Cardiac fibroblast (primary cell): ENCODE measurements at regions not wholly inside any gene's neighbourhood (a gene's known extent, or its start where the extent isn't known, plus 50 kb on each side); places are given as distances from the start of the nearest gene placed in this dataset.

Source experiments
- DNase-seq, 2 donors: peaks; one replicate each; pipeline versions ENCODE4 v3.0.0 to v3.0.0-alpha.2; 2010; ENCODE audit warnings: low read depth in 2 of 2
- H3K4me3 ChIP-seq, 2 donors: replicated peaks in 1 of 2; 1 replicate in 1 of 2; 2 replicates in 1 of 2; pipeline ENCODE4 v1.5.1; 2011; ENCODE audit warnings: low read depth in 2 of 2, low read length in 2 of 2, mild to moderate bottlenecking in 2 of 2, moderate library complexity in 1 of 2
- TF ChIP-seq, protein P1 (sequence below): IDR thresholded peaks from one replicate; pipeline ENCODE4 v1.5.1; 2011; ENCODE audit warnings: low read depth, mild to moderate bottlenecking, low read length, inconsistent platforms

DNA sequence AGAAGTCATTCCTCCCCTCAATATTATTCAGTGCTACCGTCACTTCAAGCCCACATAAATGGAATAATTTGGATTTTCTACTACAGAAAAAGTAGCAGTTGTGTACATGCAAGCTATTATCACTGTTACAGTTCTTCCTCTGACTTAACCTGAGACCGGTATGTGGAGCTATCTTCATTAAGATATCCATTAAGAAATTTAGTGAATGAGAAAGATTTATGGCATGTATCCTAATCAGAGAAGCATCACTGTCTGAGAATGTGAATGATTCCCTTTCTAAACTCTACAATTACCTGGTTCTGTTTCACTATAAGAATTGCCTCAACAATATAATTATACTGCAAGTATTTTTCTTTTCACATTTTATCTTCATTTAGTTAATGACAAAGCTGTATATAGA lies 278.7 kb downstream of the KLF5 start:
- DNase-seq = peak in 1 of 2 donors; percentile 17
- TF ChIP-seq, protein P1, sequence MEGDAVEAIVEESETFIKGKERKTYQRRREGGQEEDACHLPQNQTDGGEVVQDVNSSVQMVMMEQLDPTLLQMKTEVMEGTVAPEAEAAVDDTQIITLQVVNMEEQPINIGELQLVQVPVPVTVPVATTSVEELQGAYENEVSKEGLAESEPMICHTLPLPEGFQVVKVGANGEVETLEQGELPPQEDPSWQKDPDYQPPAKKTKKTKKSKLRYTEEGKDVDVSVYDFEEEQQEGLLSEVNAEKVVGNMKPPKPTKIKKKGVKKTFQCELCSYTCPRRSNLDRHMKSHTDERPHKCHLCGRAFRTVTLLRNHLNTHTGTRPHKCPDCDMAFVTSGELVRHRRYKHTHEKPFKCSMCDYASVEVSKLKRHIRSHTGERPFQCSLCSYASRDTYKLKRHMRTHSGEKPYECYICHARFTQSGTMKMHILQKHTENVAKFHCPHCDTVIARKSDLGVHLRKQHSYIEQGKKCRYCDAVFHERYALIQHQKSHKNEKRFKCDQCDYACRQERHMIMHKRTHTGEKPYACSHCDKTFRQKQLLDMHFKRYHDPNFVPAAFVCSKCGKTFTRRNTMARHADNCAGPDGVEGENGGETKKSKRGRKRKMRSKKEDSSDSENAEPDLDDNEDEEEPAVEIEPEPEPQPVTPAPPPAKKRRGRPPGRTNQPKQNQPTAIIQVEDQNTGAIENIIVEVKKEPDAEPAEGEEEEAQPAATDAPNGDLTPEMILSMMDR = no peak
- H3K4me3 ChIP-seq = no peak overlapping the region

DNA sequence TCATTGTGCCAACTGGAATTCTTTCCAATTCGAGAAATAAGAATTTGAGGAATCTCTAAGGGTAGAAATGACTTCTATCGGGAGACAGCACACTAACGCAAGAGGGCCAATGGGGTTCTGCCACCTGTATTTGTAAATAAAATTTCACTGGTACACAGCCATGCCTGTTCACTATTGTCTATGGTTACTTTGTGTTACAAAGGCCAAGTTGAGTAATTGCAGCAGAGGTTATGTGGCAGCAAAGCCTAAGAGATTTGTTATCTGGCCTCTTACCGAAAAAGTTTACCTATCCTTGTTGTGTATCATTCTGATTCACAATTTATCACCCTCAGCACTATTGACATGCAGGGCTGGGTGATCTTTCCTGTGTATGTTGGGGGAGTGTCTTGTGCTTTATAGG lies 278.0 kb downstream of the KLF5 start:
- DNase-seq = no peak
- TF ChIP-seq, protein P1 = no peak
- no peak overlapping the region for H3K4me3 ChIP-seq

DNA sequence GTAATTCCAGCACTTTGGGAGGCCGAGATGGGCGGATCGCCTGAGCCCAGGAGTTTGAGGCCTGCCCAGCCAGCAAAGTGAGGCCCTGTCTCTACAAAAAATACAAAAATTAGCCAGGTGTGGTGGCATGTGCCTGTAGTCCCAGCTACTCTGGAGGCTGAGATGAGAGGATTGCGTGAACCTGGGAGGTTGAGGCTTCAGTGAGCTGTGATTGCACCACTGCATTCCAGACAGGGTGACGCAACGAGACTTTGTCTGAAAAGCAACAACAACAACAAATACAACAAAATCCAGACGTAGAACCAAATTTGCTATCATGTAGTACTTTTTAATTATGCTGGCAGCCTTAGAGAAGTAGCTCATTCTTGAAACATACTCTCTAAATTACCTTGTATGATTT lies 277.1 kb downstream of the KLF5 start:
- H3K4me3 ChIP-seq = no peak overlapping the region
- DNase-seq = peak in 1 of 2 donors; percentile 32
- TF ChIP-seq, protein P1 = no peak

DNA sequence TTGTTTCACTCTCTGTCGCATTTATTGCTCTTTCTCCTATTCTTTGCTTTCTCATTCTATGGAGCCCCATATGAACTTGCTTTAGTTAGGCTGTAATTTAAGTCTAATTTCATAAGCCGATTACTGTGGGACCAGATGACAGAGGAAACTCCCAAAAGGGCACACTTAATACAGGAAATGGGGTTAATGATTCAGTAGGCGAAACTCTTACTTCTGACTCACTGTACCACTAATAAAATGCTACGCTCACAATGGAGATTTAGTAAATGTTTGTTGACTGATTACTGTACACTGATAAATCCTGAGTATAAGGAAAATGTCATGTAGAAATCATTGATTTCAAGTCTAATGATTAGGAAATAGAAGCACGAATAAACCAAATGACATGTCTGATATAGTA lies 276.4 kb downstream of the KLF5 start:
- no peak overlapping the region for H3K4me3 ChIP-seq
- TF ChIP-seq, protein P1 = no peak
- DNase-seq = peak; percentile 45 to 83

DNA sequence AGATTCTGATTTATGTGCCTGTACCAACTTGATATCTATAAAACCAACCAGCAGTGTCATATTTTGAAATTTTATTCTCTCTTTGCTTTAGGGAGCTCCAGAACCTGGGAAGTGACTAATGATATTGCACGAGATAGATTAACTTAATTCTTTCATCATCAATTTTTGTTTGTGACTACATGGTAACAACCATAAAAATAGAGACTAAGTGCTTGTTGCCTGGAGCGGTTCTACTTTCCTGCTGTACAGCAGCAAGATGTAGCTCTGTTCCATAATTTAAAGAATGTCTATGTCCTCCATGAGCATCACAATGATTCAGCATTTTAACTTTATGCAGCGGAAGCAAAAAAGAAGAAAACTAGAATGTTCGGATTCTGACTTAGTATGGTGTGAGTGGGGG lies 275.6 kb downstream of the KLF5 start:
- DNase-seq = peak; percentile 13 to 31
- no peak overlapping the region for H3K4me3 ChIP-seq
- TF ChIP-seq, protein P1 = no peak

DNA sequence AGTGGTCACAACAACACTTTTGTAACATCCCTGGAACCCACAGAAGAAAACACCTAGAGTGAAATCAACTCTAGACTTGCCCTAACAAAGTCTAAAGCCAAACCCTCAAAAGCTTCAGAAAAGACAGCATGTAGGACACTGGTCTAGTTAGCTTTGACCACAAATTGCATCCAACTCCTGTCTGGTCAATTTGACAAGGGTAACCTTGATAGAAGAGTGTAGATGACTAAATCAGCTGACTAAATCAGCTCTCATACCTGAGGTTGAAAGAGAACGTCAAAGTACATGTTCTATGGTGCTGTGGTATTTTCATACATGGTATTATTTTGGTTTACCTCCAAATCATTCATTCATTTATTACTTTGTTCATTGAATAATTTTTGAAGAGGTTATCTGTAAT lies 272.8 kb downstream of the KLF5 start:
- TF ChIP-seq, protein P1 = no peak
- no peak for DNase-seq
- no peak overlapping the region for H3K4me3 ChIP-seq

DNA sequence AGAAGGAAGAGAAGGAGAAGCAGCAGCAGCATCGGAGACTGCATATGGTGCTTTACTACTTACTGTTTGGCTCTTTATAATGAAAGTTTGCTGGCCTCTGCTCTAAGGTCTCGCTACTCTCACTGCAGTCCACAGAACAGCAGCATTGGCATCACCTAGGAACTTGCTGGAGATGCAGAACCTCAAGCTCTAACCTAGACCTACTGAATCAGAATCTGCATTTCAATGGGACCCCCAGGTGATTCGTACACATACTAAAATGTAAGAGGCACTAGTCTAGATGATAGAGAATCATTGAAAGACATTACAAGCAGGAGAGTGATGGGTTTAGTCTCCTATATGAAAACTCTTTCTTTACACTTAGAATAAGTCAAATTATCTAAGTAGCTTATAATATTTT lies 270.6 kb downstream of the KLF5 start:
- no peak for DNase-seq
- TF ChIP-seq, protein P1 = no peak
- H3K4me3 ChIP-seq = no peak overlapping the region
